A673 (cell line): ENCODE measurements at regions not wholly inside any gene's neighbourhood (a gene's known extent, or its start where the extent isn't known, plus 50 kb on each side); places are given as distances from the start of the nearest gene placed in this dataset.

Source experiments
- BruUV-seq: library from RNA; stranded (reverse); fragments of 400-500 nt; replicated peaks from 2 replicates; lab custom pipeline; 2021; lab: Mats Ljungman, UMichigan
- CTCF ChIA-PET: fragments of 300-600 bp; sonication (Branson Sonifier 250); formaldehyde crosslinking; loops from one replicate; lab custom pipeline; 2022; ENCODE audit warnings: antibody characterized with exemption; lab: Charles Lee
- POLR2A ChIA-PET: fragments of 300-600 bp; sonication (Branson Sonifier 250); formaldehyde crosslinking; loops from one replicate; lab custom pipeline; 2022; ENCODE audit warnings: antibody characterized with exemption; ENCODE audit not compliant: low non-redundant PET; lab: Charles Lee
- DNase-seq: peaks from one replicate; pipeline ENCODE4 v3.0.0-alpha.2; 2015; ENCODE audit warnings: low spot score
- H3K27ac ChIP-seq: fragments of 200-600 bp; sonication (generic); 2 replicates; pipeline ENCODE4 v1.5.1; 2016; ENCODE audit warnings: mixed run types, low read depth, mild to moderate bottlenecking, mixed read lengths, antibody characterized with exemption, low read length; ENCODE audit not compliant: poor library complexity, severe bottlenecking
- H3K27me3 ChIP-seq: fragments of 200-600 bp; sonication (generic); replicated peaks from 2 replicates; pipeline ENCODE4 v1.6.1; 2017; ENCODE audit warnings: mixed run types, low read depth, mild to moderate bottlenecking, mixed read lengths, antibody characterized with exemption, low read length; ENCODE audit not compliant: insufficient read depth, poor library complexity
- H3K36me3 ChIP-seq: fragments of 200-600 bp; sonication (generic); 2 replicates; pipeline ENCODE4 v1.6.1; 2016; ENCODE audit warnings: mixed run types, mild to moderate bottlenecking, mixed read lengths, antibody characterized with exemption, low read length; ENCODE audit not compliant: insufficient read depth, poor library complexity, severe bottlenecking
- H3K4me1 ChIP-seq: fragments of 200-600 bp; sonication (generic); 2 replicates; pipeline ENCODE4 v1.6.1; 2017; ENCODE audit warnings: mixed run types, mild to moderate bottlenecking, mixed read lengths, antibody characterized with exemption, low read length; ENCODE audit not compliant: insufficient read depth, poor library complexity, severe bottlenecking
- H3K4me3 ChIP-seq: fragments of 200-600 bp; sonication (generic); 2 replicates; pipeline ENCODE4 v1.5.1; 2016; ENCODE audit warnings: low read depth, mixed run types, mild to moderate bottlenecking, mixed read lengths, low read length; ENCODE audit not compliant: poor library complexity, severe bottlenecking
- H3K9me3 ChIP-seq: fragments of 200-600 bp; sonication (generic); 2 replicates; pipeline ENCODE4 v1.6.1; 2016; ENCODE audit warnings: mixed run types, low read depth, mild to moderate bottlenecking, mixed read lengths, antibody characterized with exemption, low read length; ENCODE audit not compliant: poor library complexity, severe bottlenecking
- CTCF ChIP-seq: fragments of 300-800, 200-600 bp; sonication (generic); conservative IDR thresholded peaks from 2 replicates; pipeline ENCODE4 v1.5.1; 2017; ENCODE audit warnings: low read depth, mild to moderate bottlenecking, antibody characterized with exemption, low read length, moderate library complexity, mixed read lengths
- EZH2 ChIP-seq: fragments of 200-600 bp; sonication (generic); IDR thresholded peaks from 2 replicates; pipeline ENCODE4 v1.6.1; 2017; ENCODE audit warnings: borderline replicate concordance, low read depth, mild to moderate bottlenecking, mixed read lengths, antibody characterized with exemption, low read length; ENCODE audit not compliant: poor library complexity, severe bottlenecking
- intact Hi-C: fragments of 100-400 bp; cut with micrococcal nuclease; formaldehyde crosslinking; loops from one replicate; pipeline ENCODE4 v1.10.0; 2022; ENCODE audit not compliant: unreplicated experiment

GRCh38 chr3:56889131-56889530 is 87.4 kb upstream of the ARHGEF3 start:
- Histone ChIP-seq H3K36me3 (no peaks in the 10 kb centered on the region), H3K27ac (no peak overlapping the region), H3K4me1 (no peaks in the 10 kb centered on the region), H3K4me3 (no peak overlapping the region), H3K9me3 (no peaks in the 10 kb centered on the region), H3K27me3 (no peaks in the 10 kb centered on the region)
- intact Hi-C loops, result no loop called here
- TF ChIP-seq EZH2, result no peak
- TF ChIP-seq CTCF, result no peak
- CTCF ChIA-PET, result no interaction called here
- POLR2A ChIA-PET, result no interaction called here
- DNase-seq, result no peak
- no TSS peak for BruUV-seq

GRCh38 chr3:56887402-56888025 is 85.8 kb upstream of the ARHGEF3 start:
- H3K36me3 ChIP-seq, result no peaks in the 10 kb centered on the region
- CTCF ChIA-PET, result no interaction called here
- BruUV-seq, result no TSS peak
- H3K4me3 ChIP-seq, result no peak overlapping the region
- no peak overlapping the region for H3K27ac ChIP-seq
- intact Hi-C loops, result no loop called here
- no peaks in the 10 kb centered on the region for H3K9me3 ChIP-seq
- no peaks in the 10 kb centered on the region for H3K4me1 ChIP-seq
- no peak for DNase-seq
- no peaks in the 10 kb centered on the region for H3K27me3 ChIP-seq
- TF ChIP-seq CTCF (no peak), EZH2 (no peak)
- POLR2A ChIA-PET, result no interaction called here

- CTCF ChIA-PET, result no interaction called here
- intact Hi-C loops, result no loop called here
- H3K27me3 ChIP-seq, result no peaks in the 10 kb centered on the region
Observed at GRCh38 chr3:56886314-56886713, 84.6 kb upstream of the ARHGEF3 start.

More at GRCh38 chr3:56886314-56886713, 84.6 kb upstream of the ARHGEF3 start:
- Histone ChIP-seq H3K4me3 (no peak overlapping the region), H3K36me3 (no peaks in the 10 kb centered on the region), H3K4me1 (no peaks in the 10 kb centered on the region), H3K27ac (no peak overlapping the region), H3K9me3 (no peaks in the 10 kb centered on the region)
- POLR2A ChIA-PET, result no interaction called here
- no TSS peak for BruUV-seq
- TF ChIP-seq CTCF (no peak), EZH2 (no peak)
- no peak for DNase-seq
